Breast epithelium (tissue), 3 donors: ENCODE measurements at regions not wholly inside any gene's neighbourhood (a gene's known extent, or its start where the extent isn't known, plus 50 kb on each side); places are given as distances from the start of the nearest gene placed in this dataset.

Experiments used
- POLR2A ChIP-seq: fragments of 450-650 bp; IDR thresholded peaks from one replicate; pipeline ENCODE4 v1.6.1; 2016; ENCODE audit warnings: antibody characterized with exemption, mild to moderate bottlenecking, moderate library complexity
- POLR2AphosphoS5 ChIP-seq, 3 donors: sonication (generic); formaldehyde crosslinking; IDR thresholded peaks; one replicate each; pipeline ENCODE4 v1.6.1; 2017; ENCODE audit warnings: antibody characterized with exemption in 3 of 3
- TF ChIP-seq, protein P1 (sequence below), 3 donors: fragments of 450-650 bp; IDR thresholded peaks; one replicate each; pipeline ENCODE4 v1.5.1; 2016 to 2017; ENCODE audit warnings: antibody characterized with exemption in 3 of 3, mild to moderate bottlenecking in 3 of 3, moderate library complexity in 3 of 3

DNA sequence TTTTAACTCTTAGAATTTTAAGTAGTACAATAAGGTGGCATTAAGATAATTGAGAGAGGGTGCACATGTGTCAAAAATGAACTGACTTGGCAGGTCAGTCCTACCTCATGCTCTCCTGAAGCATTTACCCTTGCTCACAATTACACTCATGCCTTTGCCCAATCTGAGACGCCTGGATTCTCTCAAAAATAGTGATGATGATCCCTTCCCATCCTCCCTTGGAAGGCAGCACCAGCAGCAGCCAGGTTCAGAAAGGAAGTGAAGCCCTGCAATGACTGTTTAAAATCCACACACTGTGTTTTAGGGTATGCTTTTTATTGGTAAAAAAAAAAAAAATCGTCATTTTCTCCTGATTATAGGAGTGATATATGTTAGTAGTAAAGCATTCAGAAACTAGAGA, 246.6 kb downstream of the PRELID2 start:
- TF ChIP-seq, protein P1, sequence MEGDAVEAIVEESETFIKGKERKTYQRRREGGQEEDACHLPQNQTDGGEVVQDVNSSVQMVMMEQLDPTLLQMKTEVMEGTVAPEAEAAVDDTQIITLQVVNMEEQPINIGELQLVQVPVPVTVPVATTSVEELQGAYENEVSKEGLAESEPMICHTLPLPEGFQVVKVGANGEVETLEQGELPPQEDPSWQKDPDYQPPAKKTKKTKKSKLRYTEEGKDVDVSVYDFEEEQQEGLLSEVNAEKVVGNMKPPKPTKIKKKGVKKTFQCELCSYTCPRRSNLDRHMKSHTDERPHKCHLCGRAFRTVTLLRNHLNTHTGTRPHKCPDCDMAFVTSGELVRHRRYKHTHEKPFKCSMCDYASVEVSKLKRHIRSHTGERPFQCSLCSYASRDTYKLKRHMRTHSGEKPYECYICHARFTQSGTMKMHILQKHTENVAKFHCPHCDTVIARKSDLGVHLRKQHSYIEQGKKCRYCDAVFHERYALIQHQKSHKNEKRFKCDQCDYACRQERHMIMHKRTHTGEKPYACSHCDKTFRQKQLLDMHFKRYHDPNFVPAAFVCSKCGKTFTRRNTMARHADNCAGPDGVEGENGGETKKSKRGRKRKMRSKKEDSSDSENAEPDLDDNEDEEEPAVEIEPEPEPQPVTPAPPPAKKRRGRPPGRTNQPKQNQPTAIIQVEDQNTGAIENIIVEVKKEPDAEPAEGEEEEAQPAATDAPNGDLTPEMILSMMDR (IDR thresholded peaks at IDR 0.05): no peak
- TF ChIP-seq POLR2A (no peak), POLR2AphosphoS5 (IDR thresholded peaks at IDR 0.05) (no peak)
